Uterus (tissue), 2 donors: ENCODE measurements at regions not wholly inside any gene's neighbourhood (a gene's known extent, or its start where the extent isn't known, plus 50 kb on each side); places are given as distances from the start of the nearest gene placed in this dataset.

Experiments used
- CTCF ChIP-seq, 4 experiments: fragments of 200-600 bp in 2 of 4; fragments of 450-650 bp in 2 of 4; sonication (generic) in 2 of 4; IDR thresholded peaks; one replicate each; pipeline ENCODE4 v1.5.1; 2016 to 2019; ENCODE audit warnings: antibody characterized with exemption in 4 of 4, mild to moderate bottlenecking in 2 of 4, moderate library complexity in 1 of 4
- POLR2A ChIP-seq, 2 donors: fragments of 450-650 bp; IDR thresholded peaks; one replicate each; pipeline ENCODE4 v1.6.1; 2016; ENCODE audit warnings: antibody characterized with exemption in 2 of 2, mild to moderate bottlenecking in 1 of 2, moderate library complexity in 1 of 2

- TF ChIP-seq CTCF (IDR thresholded peaks at IDR 0.05), result no peak
- TF ChIP-seq POLR2A (IDR thresholded peaks at IDR 0.05), result no peak
These were observed 311.0 kb upstream of the CXADR start for GRCh38 chr21:17201741-17202260.
